ENCODE measurements at regions not wholly inside any gene's neighbourhood (a gene's known extent, or its start where the extent isn't known, plus 50 kb on each side); places are given as distances from the start of the nearest gene placed in this dataset.
"Not testable (repeated sequence)": the region's sequence is repeated elsewhere in the genome, so short reads cannot be mapped to it uniquely, and the experiment has no call there.

GRCh38 chr5:101915554-101915953 is 380.5 kb downstream of the SLCO4C1 start:
- no peak for DNase-seq

GRCh38 chr5:101904736-101905135 is 391.3 kb downstream of the SLCO4C1 start:
- DNase-seq, result no peak

- DNase-seq, result no peak
Observed at GRCh38 chr5:101897914-101898313, 398.2 kb downstream of the SLCO4C1 start.

DNA sequence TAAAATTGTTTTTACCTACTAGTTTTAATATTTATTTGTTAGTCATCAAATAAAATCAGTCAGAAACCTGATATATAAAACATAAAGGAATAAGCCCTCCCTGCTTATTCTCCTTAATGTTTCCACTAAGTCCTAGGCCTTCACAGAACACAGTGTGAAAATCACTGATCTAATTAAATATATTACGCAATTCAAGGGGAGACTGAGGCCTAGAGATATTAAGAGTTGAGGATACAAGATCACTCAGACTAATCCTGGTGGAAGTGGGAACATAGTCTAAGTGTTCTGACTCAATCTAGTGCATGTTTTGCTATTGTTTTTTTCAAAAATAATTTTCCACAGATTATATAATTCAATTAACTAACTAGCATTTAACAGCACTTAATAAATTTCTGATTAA is 401.1 kb downstream of the SLCO4C1 start:
- no peak for DNase-seq

DNA sequence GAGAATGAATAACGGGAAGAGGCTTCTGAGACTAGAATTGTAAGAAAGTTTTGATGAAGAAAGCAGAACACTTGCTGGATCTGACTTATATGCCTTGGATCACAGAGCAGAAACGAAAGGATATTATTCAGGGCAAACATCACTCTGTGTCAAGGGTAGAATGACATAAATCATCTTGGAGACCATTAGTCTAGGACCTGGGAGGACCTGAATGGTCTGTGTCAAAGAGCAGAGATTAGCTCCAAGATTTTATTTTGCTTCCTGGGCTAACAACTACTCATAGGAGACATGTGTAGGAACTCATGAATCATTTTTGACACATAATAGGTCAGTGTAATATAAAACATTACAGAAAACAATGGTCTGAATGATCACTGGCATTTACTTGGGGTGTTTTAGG is 417.9 kb downstream of the SLCO4C1 start:
- DNase-seq, result no peak

- DNase-seq, result no peak
Observed at GRCh38 chr5:101877451-101877850, 418.6 kb downstream of the SLCO4C1 start.

DNA sequence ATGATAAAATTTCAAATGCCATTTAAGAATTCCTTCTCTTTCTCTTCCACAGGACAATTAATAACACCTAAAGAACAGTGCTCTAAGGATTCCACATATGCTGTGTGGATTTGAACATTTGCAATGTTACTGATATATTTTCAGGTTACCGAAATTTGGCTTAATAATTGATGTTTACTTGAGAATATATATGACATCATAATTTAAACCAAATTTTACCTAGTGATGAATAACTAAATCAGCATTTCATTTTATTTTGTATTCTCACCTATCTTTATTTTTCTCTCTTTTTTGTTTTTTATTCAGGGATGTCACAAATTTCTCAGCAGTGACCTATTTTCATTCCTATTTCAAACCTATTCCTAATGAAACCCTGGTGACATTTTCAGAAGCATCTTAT is 429.6 kb downstream of the SLCO4C1 start:
- DNase-seq, result no peak

DNA sequence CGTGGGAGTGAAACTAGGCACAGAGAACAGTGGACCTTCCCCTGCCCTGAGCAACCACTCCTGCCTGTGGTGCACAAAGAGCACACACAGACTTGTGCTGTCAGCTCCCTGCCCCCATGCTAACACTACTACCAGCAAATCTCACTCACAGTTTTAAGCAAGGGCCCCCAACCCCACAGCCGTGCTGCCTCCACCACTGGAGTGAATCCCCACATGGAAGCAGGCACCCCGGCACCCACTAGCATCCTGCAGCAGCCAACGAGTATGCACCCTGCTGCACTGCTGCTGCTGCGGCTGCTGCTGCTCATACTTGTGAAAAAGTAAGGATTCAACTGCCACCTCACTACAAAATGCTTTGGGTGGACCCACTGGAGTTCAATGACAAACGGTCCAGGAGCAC is 435.5 kb downstream of the SLCO4C1 start:
- DNase-seq, result no peak

GRCh38 chr5:101860145-101860544 is 435.9 kb downstream of the SLCO4C1 start:
- DNase-seq, result no peak

GRCh38 chr5:101846496-101846895 is 449.6 kb downstream of the SLCO4C1 start:
- no peak for DNase-seq

- DNase-seq, result no peak
Observed at GRCh38 chr5:101843055-101843454, 453.0 kb downstream of the SLCO4C1 start.

GRCh38 chr5:101838435-101838834 is 457.6 kb downstream of the SLCO4C1 start:
- DNase-seq, result no peak

- DNase-seq, result no peak
Observed at GRCh38 chr5:101829255-101829654, 466.8 kb downstream of the SLCO4C1 start.

DNA sequence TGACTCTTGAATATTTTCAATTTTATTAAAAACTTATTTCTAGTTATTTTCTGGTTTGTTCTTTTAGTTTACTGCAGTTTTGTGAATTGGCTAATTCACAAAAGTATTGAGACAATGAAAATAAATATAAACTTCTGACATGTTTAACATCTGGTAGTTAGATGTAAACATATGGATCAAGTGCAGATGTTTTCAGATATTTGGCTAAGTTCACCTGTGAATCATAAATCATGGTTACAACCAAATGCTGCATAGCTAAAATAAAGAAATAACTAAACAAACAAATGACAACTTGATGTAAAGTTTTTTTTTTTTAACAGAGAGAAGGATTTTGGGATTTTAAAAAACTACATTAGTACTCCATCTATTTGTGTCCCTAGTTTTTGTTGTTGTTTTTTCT is 484.6 kb downstream of the SLCO4C1 start:
- no peak for DNase-seq

GRCh38 chr5:101806410-101806809 is 489.7 kb downstream of the SLCO4C1 start:
- no peak for DNase-seq

DNA sequence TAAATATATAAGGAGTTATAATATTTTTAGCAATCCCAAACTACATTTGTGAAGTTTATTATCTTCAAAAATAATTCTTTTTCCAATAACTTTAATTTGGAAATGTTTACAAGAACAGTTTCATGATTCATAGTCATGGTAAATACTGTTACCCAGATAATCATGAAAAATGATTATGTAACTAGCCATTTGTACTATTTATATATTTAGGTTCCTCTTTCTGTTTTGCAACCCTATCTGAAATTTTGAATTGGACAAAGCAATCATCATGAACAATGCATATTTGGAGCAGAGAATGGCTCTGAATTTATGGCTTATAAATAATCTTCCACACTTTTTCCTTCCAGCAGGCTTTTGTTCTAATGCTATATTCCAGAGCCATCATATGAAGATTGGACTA is 499.7 kb downstream of the SLCO4C1 start:
- DNase-seq, result no peak

DNA sequence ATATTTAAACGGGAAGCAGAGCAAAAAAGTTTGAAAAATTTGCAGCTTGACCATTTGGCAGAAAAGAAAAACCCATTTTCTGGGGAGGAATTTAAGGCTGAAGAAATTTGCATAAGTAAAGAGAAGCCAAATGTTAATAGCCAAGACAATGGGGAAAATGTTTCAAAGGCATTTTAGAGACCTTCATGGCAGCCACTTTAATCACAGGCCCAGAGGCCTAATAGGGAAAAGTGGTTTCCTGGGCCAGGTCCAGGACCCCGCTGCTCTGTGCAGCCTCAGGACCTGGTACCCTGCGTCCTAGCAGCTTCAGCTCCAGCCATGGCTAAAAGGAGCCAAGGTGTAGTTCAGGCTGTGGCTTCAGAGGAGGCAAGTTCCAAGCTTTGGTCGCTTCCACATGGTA is 507.3 kb downstream of the SLCO4C1 start:
- no peak for DNase-seq

GRCh38 chr5:101785090-101785489 is 511.0 kb downstream of the SLCO4C1 start:
- DNase-seq, result no peak

DNA sequence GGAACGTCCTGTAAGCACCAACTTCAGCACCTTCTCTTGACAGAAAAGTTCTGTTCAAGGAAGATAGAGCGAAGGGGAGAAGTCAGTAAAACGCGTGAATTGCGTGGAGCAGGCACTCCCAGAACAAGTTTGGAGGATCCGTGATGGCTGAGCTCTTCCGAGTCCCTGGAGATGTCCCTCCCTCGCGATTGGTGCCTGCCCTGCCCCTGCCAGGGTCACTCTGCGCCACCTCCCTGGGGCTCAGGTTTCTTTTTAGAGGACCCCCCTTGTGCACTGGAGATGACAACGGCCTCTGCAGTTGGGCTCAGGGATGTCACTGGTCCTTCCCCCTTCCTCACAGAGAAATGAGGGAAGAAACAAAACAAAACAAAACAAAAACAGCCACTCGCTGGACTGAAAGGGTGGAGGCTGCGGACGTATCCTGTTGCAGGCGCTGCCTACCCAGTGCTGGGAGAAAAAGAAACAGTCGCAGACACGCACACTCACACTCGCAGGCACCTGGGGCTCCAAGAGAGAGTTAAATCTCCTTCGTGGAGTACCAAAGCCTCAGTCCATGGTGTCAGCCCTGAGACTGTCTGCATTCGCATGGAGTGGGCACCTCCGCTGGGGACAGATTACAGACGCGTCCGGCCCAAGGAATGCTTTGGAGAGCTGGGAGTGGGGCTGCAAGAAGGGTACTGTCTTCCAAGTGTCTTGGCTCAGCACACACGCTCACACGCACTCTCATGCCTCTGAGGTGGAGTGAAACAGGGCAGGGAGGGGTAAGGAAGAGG is 512.7 kb downstream of the SLCO4C1 start:
- no peak for DNase-seq

GRCh38 chr5:101782352-101783103 is 513.6 kb downstream of the SLCO4C1 start:
- no peak for DNase-seq

DNA sequence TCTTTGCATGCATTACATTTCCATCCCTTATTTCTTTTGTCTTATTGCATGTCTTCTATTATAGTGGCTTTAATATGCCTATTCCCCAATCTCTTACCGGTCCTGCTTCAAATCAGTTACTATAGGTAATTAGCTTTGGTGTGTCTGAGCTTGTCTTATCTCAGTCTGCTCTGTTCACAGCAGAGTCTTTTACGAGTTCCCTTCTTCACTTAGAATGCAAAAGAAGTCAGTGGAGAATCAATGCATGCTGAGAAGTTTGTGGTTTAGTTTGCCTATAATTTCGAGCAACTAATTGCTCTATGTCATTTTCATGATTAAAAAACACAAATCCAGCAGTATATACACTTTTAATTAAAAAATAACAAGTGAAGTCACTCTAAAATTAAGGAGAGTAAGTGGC is 545.0 kb downstream of the SLCO4C1 start:
- no peak for DNase-seq

GRCh38 chr5:101743000-101743399 is 553.1 kb downstream of the SLCO4C1 start:
- DNase-seq, result not testable (repeated sequence)

DNA sequence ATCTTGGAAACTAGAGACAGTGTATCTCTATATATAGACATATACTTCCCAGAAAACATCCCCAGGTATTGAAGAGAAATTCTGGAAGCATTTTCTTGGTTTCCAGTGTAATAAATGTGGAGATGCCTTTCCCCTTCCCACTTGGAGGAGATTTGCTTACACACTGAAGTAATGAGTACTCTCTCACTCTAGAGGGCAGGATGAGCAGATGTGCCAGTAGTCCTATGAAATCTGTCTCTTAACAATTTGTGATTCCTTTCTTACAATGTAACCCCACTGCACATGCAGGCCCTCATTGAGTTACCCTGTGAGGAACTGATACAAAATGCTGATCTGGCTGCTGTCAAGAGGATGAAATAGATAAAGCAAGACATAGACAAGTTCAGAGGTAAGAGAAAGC is 567.2 kb downstream of the SLCO4C1 start:
- DNase-seq, result no peak

DNA sequence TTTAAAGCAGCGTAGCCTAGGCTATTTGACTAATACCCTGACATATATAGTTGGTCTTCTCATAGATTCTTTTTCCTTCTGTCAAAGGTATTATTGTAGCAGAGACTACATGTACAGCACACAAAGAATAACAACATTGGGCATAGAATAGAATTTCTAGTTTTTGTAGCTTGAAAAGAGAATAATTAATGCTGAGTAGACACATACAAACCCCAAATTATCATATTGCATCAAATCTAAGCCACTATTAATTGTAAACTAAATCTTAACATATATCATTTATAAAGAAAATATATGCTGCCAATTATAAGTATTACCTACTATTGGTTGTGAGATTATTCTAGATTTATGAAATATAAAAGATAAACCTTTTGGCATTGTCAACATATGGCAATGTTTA is 574.5 kb downstream of the SLCO4C1 start:
- no peak for DNase-seq

GRCh38 chr5:101720033-101720432 is 576.1 kb downstream of the SLCO4C1 start:
- DNase-seq, result no peak

All from activated effector memory CD4-positive, alpha-beta T cell treated with anti-CD3 and anti-CD28 coated beads, Interleukin-2, amount 50 U/mL, for 16 hours (primary cell).